WERI-Rb-1 (cell line): ENCODE measurements at regions not wholly inside any gene's neighbourhood (a gene's known extent, or its start where the extent isn't known, plus 50 kb on each side); places are given as distances from the start of the nearest gene placed in this dataset.

Experiments
- DNase-seq: peaks from one replicate; pipeline ENCODE4 v3.0.0-alpha.2; 2020
- H3K27ac ChIP-seq: fragments of 250-450 bp; sonication (Bioruptor Pico); 2 replicates; pipeline ENCODE4 v1.5.1; 2020; ENCODE audit warnings: mild to moderate bottlenecking, moderate library complexity
- H3K27me3 ChIP-seq: fragments of 250-450 bp; sonication (Bioruptor Pico); 2 replicates; pipeline ENCODE4 v1.5.1; 2021; ENCODE audit warnings: mild to moderate bottlenecking, low read depth, moderate library complexity; ENCODE audit not compliant: insufficient read depth, severe bottlenecking
- H3K36me3 ChIP-seq: fragments of 250-450 bp; sonication (Bioruptor Pico); 2 replicates; pipeline ENCODE4 v1.5.1; 2020; ENCODE audit warnings: mild to moderate bottlenecking, moderate library complexity
- H3K4me3 ChIP-seq: 2 replicates; pipeline ENCODE4 v1.5.1; 2011; ENCODE audit warnings: low read depth, mild to moderate bottlenecking, control low read depth, low read length
- H3K9me3 ChIP-seq: fragments of 250-450 bp; sonication (Bioruptor Pico); 2 replicates; pipeline ENCODE4 v1.5.1; 2021; ENCODE audit warnings: mild to moderate bottlenecking, moderate library complexity; ENCODE audit not compliant: severe bottlenecking
- CTCF ChIP-seq: IDR thresholded peaks from 2 replicates; pipeline ENCODE4 v1.5.1; 2011; ENCODE audit warnings: low read depth, mild to moderate bottlenecking, control low read depth, inconsistent platforms, low read length

DNA sequence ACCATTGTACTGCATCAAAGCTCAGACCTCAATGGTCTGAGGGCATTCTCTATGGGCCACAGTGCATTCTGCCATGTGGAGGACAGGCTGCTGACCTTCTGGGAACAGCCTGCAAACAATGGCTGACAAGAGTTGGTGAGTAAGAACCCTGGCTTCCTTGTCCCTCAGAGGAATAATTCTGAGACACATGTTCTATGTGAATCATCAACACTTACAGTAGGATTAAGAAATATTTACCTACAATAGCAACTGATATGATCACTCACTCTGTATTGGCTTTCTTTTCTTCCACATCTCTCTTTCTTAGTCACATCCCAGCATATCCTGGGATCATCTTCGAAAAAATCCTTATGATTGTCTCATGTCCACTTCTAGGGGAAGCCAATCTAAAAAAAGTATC is 306.5 kb upstream of the ITGA1 start:
- Histone ChIP-seq H3K4me3 (no peak overlapping the region), H3K27ac (no peak overlapping the region), H3K27me3 (no peaks in the 10 kb centered on the region), H3K9me3 (no peaks in the 10 kb centered on the region), H3K36me3 (no peaks in the 10 kb centered on the region)
- no peak for DNase-seq
- no peak for TF ChIP-seq CTCF

DNA sequence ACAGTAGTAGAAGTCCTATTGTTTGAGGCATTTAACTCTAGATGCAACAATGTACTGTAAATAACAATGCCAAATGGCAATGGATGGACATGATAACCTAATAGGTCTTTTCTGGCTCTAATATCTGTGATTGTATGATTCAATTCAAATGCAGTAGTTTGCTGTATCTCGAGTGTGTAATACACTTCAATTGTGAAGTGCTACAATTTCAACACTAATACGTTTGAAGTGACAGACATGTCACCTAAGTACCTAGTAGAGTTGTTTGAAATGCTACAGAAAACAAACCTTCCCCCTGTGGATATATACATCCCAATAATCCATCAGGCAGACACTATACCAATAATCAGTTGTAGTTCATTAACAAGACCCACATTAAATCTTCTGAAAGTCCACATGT is 305.9 kb upstream of the ITGA1 start:
- Histone ChIP-seq H3K9me3 (no peaks in the 10 kb centered on the region), H3K36me3 (no peaks in the 10 kb centered on the region), H3K27me3 (no peaks in the 10 kb centered on the region), H3K27ac (no peak overlapping the region), H3K4me3 (no peak overlapping the region)
- TF ChIP-seq CTCF = no peak
- no peak for DNase-seq

GRCh38 chr5:52491071-52491787 is 296.5 kb upstream of the ITGA1 start:
- Histone ChIP-seq H3K27ac (no peak overlapping the region), H3K4me3 (no peak overlapping the region), H3K27me3 (no peaks in the 10 kb centered on the region), H3K9me3 (no peaks in the 10 kb centered on the region), H3K36me3 (no peaks in the 10 kb centered on the region)
- DNase-seq = no peak
- no peak for TF ChIP-seq CTCF

DNA sequence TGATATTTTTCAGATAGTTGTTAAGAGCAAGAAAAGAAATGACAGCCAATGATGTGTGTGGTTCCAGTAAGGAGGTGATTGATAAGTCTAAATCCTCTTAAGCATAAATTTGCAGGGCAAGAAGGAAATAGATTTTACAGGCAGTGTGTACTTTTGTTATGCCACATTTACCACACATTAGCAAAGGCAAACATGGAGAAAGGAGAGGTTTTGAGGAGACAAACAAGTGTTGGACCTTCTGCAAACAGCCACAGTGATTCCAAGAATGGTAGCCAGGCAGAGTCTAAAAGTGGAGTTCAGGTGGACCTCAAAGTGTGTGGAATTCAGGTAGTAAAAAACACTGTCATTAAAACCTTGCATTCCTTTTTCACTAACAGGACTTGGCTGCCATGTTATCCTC is 295.9 kb upstream of the ITGA1 start:
- Histone ChIP-seq H3K27me3 (no peaks in the 10 kb centered on the region), H3K4me3 (no peak overlapping the region), H3K27ac (no peak overlapping the region), H3K36me3 (no peaks in the 10 kb centered on the region), H3K9me3 (no peaks in the 10 kb centered on the region)
- DNase-seq = no peak
- TF ChIP-seq CTCF = no peak

DNA sequence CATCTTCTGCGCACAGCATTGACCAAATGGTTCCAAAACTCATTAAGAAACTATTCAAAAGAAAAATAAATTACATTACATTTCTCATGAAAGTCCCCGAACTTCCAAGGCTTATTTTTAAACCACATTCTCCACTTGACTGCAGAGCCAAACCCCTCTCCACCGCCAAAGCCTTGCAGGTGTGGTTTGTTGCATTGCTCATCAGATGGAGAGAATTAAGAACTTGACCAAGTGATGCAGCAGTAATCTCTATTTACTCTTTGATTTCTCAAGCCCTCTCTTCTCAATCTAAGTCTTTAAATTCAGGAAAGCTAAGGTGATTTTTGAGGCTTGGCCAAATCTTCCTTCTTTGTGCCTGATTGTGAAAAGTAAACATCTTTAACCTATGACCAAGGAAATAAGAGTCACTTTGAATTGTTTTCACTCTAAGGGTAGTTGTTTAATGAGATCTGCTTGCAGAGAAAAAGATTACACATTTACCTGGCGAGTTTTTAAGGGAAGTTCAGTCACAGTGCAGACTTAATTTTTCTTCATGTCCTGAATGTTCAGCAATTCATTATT is 290.5 kb upstream of the ITGA1 start:
- Histone ChIP-seq H3K4me3 (no peak overlapping the region), H3K27me3 (no peaks in the 10 kb centered on the region), H3K36me3 (no peaks in the 10 kb centered on the region), H3K9me3 (no peaks in the 10 kb centered on the region), H3K27ac (no peak overlapping the region)
- no peak for TF ChIP-seq CTCF
- no peak for DNase-seq

GRCh38 chr5:52498607-52499006 is 289.1 kb upstream of the ITGA1 start:
- H3K27ac ChIP-seq = no peak overlapping the region

More at GRCh38 chr5:52498607-52499006, 289.1 kb upstream of the ITGA1 start:
- no peak for DNase-seq
- Histone ChIP-seq H3K36me3 (no peaks in the 10 kb centered on the region), H3K27me3 (no peaks in the 10 kb centered on the region), H3K9me3 (no peaks in the 10 kb centered on the region), H3K4me3 (no peak overlapping the region)
- no peak for TF ChIP-seq CTCF
